GM12878 (cell line): ENCODE measurements at regions not wholly inside any gene's neighbourhood (a gene's known extent, or its start where the extent isn't known, plus 50 kb on each side); places are given as distances from the start of the nearest gene placed in this dataset.

Experiments used
- ATAC-seq: fragments of 200-7000 bp; cut with Tn5 transposase; 3 replicates; pipeline ENCODE4 v1.9.1; 2020; ENCODE audit warnings: mild to moderate bottlenecking, moderate library complexity
- BruUV-seq: library from RNA; stranded (reverse); fragments of 400-500 nt; replicated peaks from 2 replicates; lab custom pipeline; 2021; lab: Mats Ljungman, UMichigan
- CTCF ChIA-PET: fragments of 300-600 bp; sonication (Branson Sonifier 250); formaldehyde crosslinking; extraction: SDS; loops from one replicate; lab custom pipeline; 2021; ENCODE audit warnings: inconsistent platforms; lab: Yijun Ruan, JAX
- POLR2A ChIA-PET: fragments of 350-600 bp; formaldehyde crosslinking; extraction: SDS; loops from one replicate; lab custom pipeline; 2021; ENCODE audit warnings: inconsistent platforms; lab: Charles Lee
- RAD21 ChIA-PET: fragments of 300-600 bp; sonication (Branson Sonifier 250); formaldehyde crosslinking; loops from one replicate; lab custom pipeline; 2023; ENCODE audit warnings: antibody characterized with exemption; ENCODE audit not compliant: unreplicated experiment; lab: Charles Lee
- SMC1A ChIA-PET: fragments of 300-600 bp; sonication (Branson Sonifier 250); formaldehyde crosslinking; loops from one replicate; lab custom pipeline; 2023; ENCODE audit not compliant: unreplicated experiment, uncharacterized antibody; lab: Charles Lee
- DNase-seq: peaks from one replicate; pipeline ENCODE4 v3.0.0-alpha.2; 2011; ENCODE audit warnings: low read depth, low spot score
- FAIRE-seq: peaks from 3 replicates; lab custom pipeline; 2011; peaks lifted over from hg19 to GRCh38; lab: Jason Lieb, UNC
- H2AFZ ChIP-seq: 2 replicates; pipeline ENCODE4 v1.6.0; 2011; ENCODE audit warnings: low read depth, low read length, control low read depth; ENCODE audit not compliant: control insufficient read depth
- H3K27ac ChIP-seq: 2 replicates; pipeline ENCODE4 v1.5.1; 2011; ENCODE audit warnings: control low read depth; ENCODE audit not compliant: control insufficient read depth, insufficient read depth
- H3K27me3 ChIP-seq, 2 experiments: replicated peaks in 1 of 2; 2 replicates each; pipeline versions ENCODE4 v1.6.0 to v1.6.1; 2011; ENCODE audit warnings: low read length in 1 of 2; ENCODE audit not compliant: control insufficient read depth in 2 of 2, insufficient read depth in 2 of 2
- H3K36me3 ChIP-seq, 2 experiments: 2 replicates each; pipeline ENCODE4 v1.5.1; 2011; ENCODE audit warnings: low read length in 1 of 2; ENCODE audit not compliant: control insufficient read depth in 2 of 2, insufficient read depth in 2 of 2
- H3K4me1 ChIP-seq: 2 replicates; pipeline ENCODE4 v1.6.1; 2011; ENCODE audit warnings: mild to moderate bottlenecking, low read length, moderate library complexity, mixed read lengths; ENCODE audit not compliant: control insufficient read depth, insufficient read depth
- H3K4me2 ChIP-seq: 2 replicates; pipeline ENCODE4 v1.6.0; 2011; ENCODE audit warnings: control low read depth; ENCODE audit not compliant: control insufficient read depth, insufficient read depth
- H3K4me3 ChIP-seq: fragments of 200-600 bp; sonication (generic); 2 replicates; pipeline ENCODE4 v1.5.1; 2016
- H3K79me2 ChIP-seq: 2 replicates; pipeline ENCODE4 v1.6.0; 2011; ENCODE audit warnings: low read length; ENCODE audit not compliant: control insufficient read depth, insufficient read depth
- H3K9ac ChIP-seq: 2 replicates; pipeline ENCODE4 v1.8.0; 2011; ENCODE audit warnings: low read length, control low read depth, mixed read lengths; ENCODE audit not compliant: control insufficient read depth, insufficient read depth
- H3K9me3 ChIP-seq: replicated peaks from 3 replicates; pipeline ENCODE4 v1.5.1; 2011; ENCODE audit warnings: mild to moderate bottlenecking, low read length; ENCODE audit not compliant: control insufficient read depth, insufficient read depth
- H4K20me1 ChIP-seq: 2 replicates; pipeline ENCODE4 v1.6.0; 2011; ENCODE audit not compliant: control insufficient read depth, insufficient read depth
- BCL11A ChIP-seq: IDR thresholded peaks from 2 replicates; pipeline ENCODE4 v1.6.1; 2011; ENCODE audit warnings: low read depth, low read length
- BCL3 ChIP-seq: IDR thresholded peaks from 2 replicates; pipeline ENCODE4 v1.6.1; 2011; ENCODE audit warnings: borderline replicate concordance, low read depth, mild to moderate bottlenecking, moderate library complexity, low read length; ENCODE audit not compliant: insufficient read depth, poor library complexity, severe bottlenecking
- IKZF2 ChIP-seq, 2 experiments: fragments of 450-650 bp; IDR thresholded peaks; 2 replicates each; pipeline ENCODE4 v1.6.1; 2017; ENCODE audit warnings: mild to moderate bottlenecking in 2 of 2, moderate library complexity in 2 of 2
- LARP7 ChIP-seq: fragments of 450-650 bp; IDR thresholded peaks from 2 replicates; pipeline ENCODE4 v1.6.1; 2017; ENCODE audit warnings: mild to moderate bottlenecking
- RELA ChIP-seq: fragments of 450-650 bp; IDR thresholded peaks from 2 replicates; pipeline ENCODE4 v1.8.0; 2014; ENCODE audit warnings: borderline replicate concordance; ENCODE audit not compliant: partially characterized antibody
- SPI1 ChIP-seq: IDR thresholded peaks from 2 replicates; pipeline ENCODE4 v1.6.1; 2011; ENCODE audit warnings: low read depth, mild to moderate bottlenecking, low read length, moderate library complexity, borderline replicate concordance; ENCODE audit not compliant: insufficient read depth
- SUZ12 ChIP-seq: fragments of 200-600 bp; sonication (generic); IDR thresholded peaks from one replicate; pipeline ENCODE4 v1.6.1; 2018; ENCODE audit warnings: antibody characterized with exemption, mild to moderate bottlenecking; ENCODE audit not compliant: unreplicated experiment
- TCF12 ChIP-seq: IDR thresholded peaks from 2 replicates; pipeline ENCODE4 v1.6.1; 2011; ENCODE audit warnings: low read depth, mild to moderate bottlenecking, low read length
- ZBED1 ChIP-seq: IDR thresholded peaks from 2 replicates; pipeline ENCODE4 v1.6.1; 2016; ENCODE audit warnings: borderline replicate concordance
- ZNF207 ChIP-seq: fragments of 450-650 bp; IDR thresholded peaks from 2 replicates; pipeline ENCODE4 v1.6.1; 2014; ENCODE audit warnings: antibody characterized with exemption, mild to moderate bottlenecking, borderline replicate concordance
- ZNF24 ChIP-seq: fragments of 450-650 bp; IDR thresholded peaks from 2 replicates; pipeline ENCODE4 v1.6.1; 2017; ENCODE audit warnings: antibody characterized with exemption, mild to moderate bottlenecking
- ZNF274 ChIP-seq: IDR thresholded peaks from one replicate; pipeline ENCODE4 v1.8.0; 2011; ENCODE audit not compliant: insufficient read length, insufficient read depth
- WGBS: methylation state at CpG from one replicate; pipeline ENCODE4 v1.1.6; 2016; ENCODE audit warnings: low lambda C conversion rate; ENCODE audit not compliant: insufficient replicate concordance, insufficient coverage; ENCODE audit errors: missing lambda C conversion rate; 5-methylcytosine and 5-hydroxymethylcytosine counted together
- in situ Hi-C: fragments of 300-500 bp; cut with MboI; formaldehyde crosslinking; loops from 9 replicates; pipeline ENCODE4 v1.14.3; 2018; ENCODE audit warnings: mixed read lengths
- intact Hi-C: fragments of 100-400 bp; cut with micrococcal nuclease; formaldehyde crosslinking; loops from one replicate; pipeline ENCODE4 v1.14.2; 2022; ENCODE audit not compliant: unreplicated experiment

GRCh38 chr9:85430659-85431338 lies 311.0 kb downstream of the AGTPBP1 start:
- intact Hi-C loops = no loop called here
- 58% methylated on average over 18 of the region's 18 CpGs for WGBS

More at GRCh38 chr9:85430659-85431338, 311.0 kb downstream of the AGTPBP1 start:
- TF ChIP-seq ZBED1 = no peak
- TF ChIP-seq IKZF2 (IDR thresholded peaks at IDR 0.05) = no peak
- no peak for TF ChIP-seq BCL3
- TF ChIP-seq SUZ12 = no peak
- no peak for TF ChIP-seq RELA
- TF ChIP-seq ZNF274 = no peak
- no peak for TF ChIP-seq SPI1
- TF ChIP-seq ZNF24 = no peak
- no peak for TF ChIP-seq ZNF207
- TF ChIP-seq BCL11A = no peak
- no peak for TF ChIP-seq TCF12
- no peak for TF ChIP-seq LARP7
- no peak overlapping the region for H3K27ac ChIP-seq
- no peak overlapping the region for H3K4me2 ChIP-seq
- RAD21 ChIA-PET = no interaction called here
- in situ Hi-C loops = no loop called here
- H3K9me3 ChIP-seq = no peaks in the 10 kb centered on the region; the same call in 2 of the 3 replicates
- H4K20me1 ChIP-seq = no peaks in the 10 kb centered on the region
- CTCF ChIA-PET = interaction anchor here (0.5 kb wide), 1 partner anchor 304 kb away, joined by 3 read pairs; no protein-coding TSS in a partner anchor
- no peaks in the 10 kb centered on the region for H3K27me3 ChIP-seq
- no peaks in the 10 kb centered on the region for H3K79me2 ChIP-seq
- no TSS peak for BruUV-seq
- H2AFZ ChIP-seq = no peak overlapping the region
- no peak overlapping the region for H3K9ac ChIP-seq
- no peak overlapping the region for H3K4me3 ChIP-seq
- no peak for DNase-seq
- SMC1A ChIA-PET = no interaction called here
- FAIRE-seq = no peak
- ATAC-seq = no peak
- no peaks in the 10 kb centered on the region for H3K36me3 ChIP-seq
- POLR2A ChIA-PET = no interaction called here
- no peaks in the 10 kb centered on the region for H3K4me1 ChIP-seq
